Trophoblast cell (in vitro differentiated cells and primary cell): ENCODE measurements at regions not wholly inside any gene's neighbourhood (a gene's known extent, or its start where the extent isn't known, plus 50 kb on each side); places are given as distances from the start of the nearest gene placed in this dataset.

Experiments used
- DNase-seq, 2 donors: peaks; one replicate each; pipeline ENCODE4 v3.0.0-alpha.2; 2016
- H2AFZ ChIP-seq: 2 replicates; pipeline ENCODE4 v1.6.1; 2013; ENCODE audit warnings: low read length, moderate library complexity, mild to moderate bottlenecking; ENCODE audit not compliant: insufficient read depth, poor library complexity
- H2AK5ac ChIP-seq: 2 replicates; pipeline ENCODE4 v1.6.1; 2013; ENCODE audit warnings: mild to moderate bottlenecking, low read length
- H2BK120ac ChIP-seq: 2 replicates; pipeline ENCODE4 v1.6.1; 2013; ENCODE audit warnings: low read length, mild to moderate bottlenecking, moderate library complexity; ENCODE audit not compliant: insufficient read depth, poor library complexity
- H2BK12ac ChIP-seq: 2 replicates; pipeline ENCODE4 v1.6.1; 2013; ENCODE audit warnings: mild to moderate bottlenecking, low read length, moderate library complexity
- H2BK5ac ChIP-seq: 2 replicates; pipeline ENCODE4 v1.6.1; 2013; ENCODE audit warnings: low read length, low read depth, moderate library complexity, mild to moderate bottlenecking; ENCODE audit not compliant: poor library complexity
- H3K14ac ChIP-seq: 2 replicates; pipeline ENCODE4 v1.6.1; 2013; ENCODE audit warnings: mild to moderate bottlenecking, low read length
- H3K18ac ChIP-seq: 2 replicates; pipeline ENCODE4 v1.6.1; 2013; ENCODE audit warnings: mild to moderate bottlenecking, low read length
- H3K23ac ChIP-seq: 2 replicates; pipeline ENCODE4 v1.6.1; 2013; ENCODE audit warnings: low read length
- H3K27ac ChIP-seq: 2 replicates; pipeline ENCODE4 v1.5.1; 2013; ENCODE audit warnings: low read depth, mild to moderate bottlenecking, inconsistent platforms, low read length, moderate library complexity
- H3K27me3 ChIP-seq: 2 replicates; pipeline ENCODE4 v1.6.1; 2013; ENCODE audit warnings: inconsistent platforms, mild to moderate bottlenecking, low read length, moderate library complexity; ENCODE audit not compliant: insufficient read depth
- H3K36me3 ChIP-seq, 2 experiments: 1 replicate in 1 of 2; 2 replicates in 1 of 2; pipeline ENCODE4 v1.6.1; 2013; ENCODE audit warnings: low read length in 2 of 2, mild to moderate bottlenecking in 2 of 2, moderate library complexity in 1 of 2; ENCODE audit not compliant: insufficient read depth in 2 of 2, control insufficient read depth in 1 of 2
- H3K4ac ChIP-seq: 2 replicates; pipeline ENCODE4 v1.6.1; 2013; ENCODE audit warnings: low read depth, mild to moderate bottlenecking, low read length, moderate library complexity
- H3K4me1 ChIP-seq, 2 experiments: 1 replicate in 1 of 2; 2 replicates in 1 of 2; pipeline ENCODE4 v1.6.1; 2013; ENCODE audit warnings: low read length in 2 of 2, mild to moderate bottlenecking in 2 of 2, moderate library complexity in 1 of 2; ENCODE audit not compliant: insufficient read depth in 2 of 2, control insufficient read depth in 1 of 2
- H3K4me2 ChIP-seq: 2 replicates; pipeline ENCODE4 v1.6.1; 2013; ENCODE audit warnings: inconsistent platforms, mild to moderate bottlenecking, low read length, moderate library complexity
- H3K4me3 ChIP-seq: 2 replicates; pipeline ENCODE4 v1.5.1; 2013; ENCODE audit warnings: mild to moderate bottlenecking, low read depth, low read length, inconsistent platforms
- H3K79me1 ChIP-seq: one replicate; pipeline ENCODE4 v1.6.1; 2013; ENCODE audit warnings: low read length
- H3K79me2 ChIP-seq: 2 replicates; pipeline ENCODE4 v1.6.1; 2013; ENCODE audit warnings: low read length, mild to moderate bottlenecking; ENCODE audit not compliant: control insufficient read depth, insufficient read depth, poor library complexity
- H3K9ac ChIP-seq: 2 replicates; pipeline ENCODE4 v1.6.1; 2013; ENCODE audit warnings: mild to moderate bottlenecking, low read length
- H3K9me3 ChIP-seq: 2 replicates; pipeline ENCODE4 v1.6.1; 2013; ENCODE audit warnings: low read depth, mild to moderate bottlenecking, control low read depth, inconsistent platforms, low read length; ENCODE audit not compliant: insufficient read depth
- H4K12ac ChIP-seq: 2 replicates; pipeline ENCODE4 v1.6.1; 2013; ENCODE audit warnings: low read depth, mild to moderate bottlenecking, low read length, moderate library complexity
- H4K8ac ChIP-seq: 2 replicates; pipeline ENCODE4 v1.6.1; 2013; ENCODE audit warnings: low read depth, mild to moderate bottlenecking, low read length, moderate library complexity
- H4K91ac ChIP-seq: one replicate; pipeline ENCODE4 v1.6.1; 2013; ENCODE audit warnings: low read depth, mild to moderate bottlenecking, low read length, moderate library complexity
- WGBS: extraction: QIAGEN DNeasy Blood & Tissue Kit; methylation state at CpG from one replicate; pipeline ENCODE4 v1.1.7; 2013; ENCODE audit warnings: missing lambda C conversion rate; ENCODE audit not compliant: insufficient read length, insufficient coverage; ENCODE audit errors: extremely low coverage; 5-methylcytosine and 5-hydroxymethylcytosine counted together

DNA sequence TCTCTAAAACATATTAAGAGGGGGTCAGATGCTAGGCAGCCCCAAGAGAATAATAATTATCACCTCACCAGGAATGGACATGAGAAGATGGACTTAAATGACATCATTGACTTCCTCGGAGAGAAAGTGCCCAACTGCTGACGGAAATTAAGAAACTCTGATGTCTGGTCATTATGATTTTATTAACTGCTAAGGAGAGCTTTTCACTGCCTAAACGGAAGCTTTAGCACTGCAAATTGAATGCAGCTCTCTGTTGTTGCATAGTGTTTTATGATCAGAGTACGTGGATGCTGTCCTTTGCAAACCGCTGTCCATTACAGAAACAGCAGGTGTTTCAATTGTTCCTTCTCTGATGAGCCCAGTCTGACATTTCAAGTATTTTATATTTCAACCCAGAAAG is 89.4 kb upstream of the GALNT17 start:
- no peaks in the 10 kb centered on the region for H3K79me2 ChIP-seq
- H4K12ac ChIP-seq: no peak overlapping the region
- no peaks in the 10 kb centered on the region for H3K27me3 ChIP-seq
- no peak overlapping the region for H2AK5ac ChIP-seq
- no peak overlapping the region for H3K9ac ChIP-seq
- DNase-seq: no peak
- no peak overlapping the region for H4K91ac ChIP-seq
- H2BK5ac ChIP-seq: no peak overlapping the region
- no peak overlapping the region for H3K18ac ChIP-seq
- H2AFZ ChIP-seq: no peak overlapping the region
- H3K4me3 ChIP-seq: no peak overlapping the region
- no peaks in the 10 kb centered on the region for H3K36me3 ChIP-seq
- H3K23ac ChIP-seq: no peak overlapping the region
- H3K4me2 ChIP-seq: no peak overlapping the region
- no peaks in the 10 kb centered on the region for H3K79me1 ChIP-seq
- no peak overlapping the region for H3K27ac ChIP-seq
- H2BK12ac ChIP-seq: no peak overlapping the region
- H3K4ac ChIP-seq: no peak overlapping the region
- H3K9me3 ChIP-seq: no peaks in the 10 kb centered on the region
- WGBS: no CpG with 5 or more reads among the region's 5 CpGs
- H3K14ac ChIP-seq: no peak overlapping the region
- no peak overlapping the region for H2BK120ac ChIP-seq
- H3K4me1 ChIP-seq: no peaks in the 10 kb centered on the region
- H4K8ac ChIP-seq: no peak overlapping the region

DNA sequence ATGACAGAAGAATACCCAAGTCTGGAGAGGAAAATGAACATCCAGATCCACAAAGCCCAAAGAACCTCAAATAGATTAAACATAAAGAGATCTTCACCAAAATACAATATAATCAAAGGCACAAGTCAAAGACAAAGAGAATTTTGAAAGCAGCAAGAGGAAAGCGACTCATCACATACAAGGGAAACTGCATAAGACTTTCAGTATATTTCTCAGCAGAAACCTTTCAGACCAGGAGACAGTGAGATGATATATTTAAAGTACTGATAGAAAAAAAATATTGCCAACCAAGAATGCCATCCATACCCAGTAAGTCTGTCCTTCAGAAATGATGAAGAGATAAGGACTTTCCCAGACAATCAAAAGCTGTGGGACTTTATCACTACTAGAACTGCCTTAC is 81.5 kb upstream of the GALNT17 start:
- Histone ChIP-seq H3K4me2 (no peak overlapping the region), H2AFZ (no peak overlapping the region), H3K4ac (no peak overlapping the region), H2BK5ac (no peak overlapping the region), H3K9me3 (peaks cover 5% of the 10 kb centered on the region), H2BK120ac (no peak overlapping the region), H3K14ac (no peak overlapping the region), H3K9ac (no peak overlapping the region), H3K36me3 (no peaks in the 10 kb centered on the region), H4K12ac (no peak overlapping the region), H3K79me2 (no peaks in the 10 kb centered on the region), H2BK12ac (no peak overlapping the region), H3K79me1 (no peaks in the 10 kb centered on the region), H2AK5ac (no peak overlapping the region), H4K91ac (no peak overlapping the region), H3K18ac (no peak overlapping the region), H3K27ac (no peak overlapping the region), H4K8ac (no peak overlapping the region), H3K27me3 (no peaks in the 10 kb centered on the region), H3K4me3 (no peak overlapping the region), H3K23ac (no peak overlapping the region), H3K4me1 (no peaks in the 10 kb centered on the region)
- WGBS: no CpG with 5 or more reads among the region's 1 CpG
- no peak for DNase-seq

DNA sequence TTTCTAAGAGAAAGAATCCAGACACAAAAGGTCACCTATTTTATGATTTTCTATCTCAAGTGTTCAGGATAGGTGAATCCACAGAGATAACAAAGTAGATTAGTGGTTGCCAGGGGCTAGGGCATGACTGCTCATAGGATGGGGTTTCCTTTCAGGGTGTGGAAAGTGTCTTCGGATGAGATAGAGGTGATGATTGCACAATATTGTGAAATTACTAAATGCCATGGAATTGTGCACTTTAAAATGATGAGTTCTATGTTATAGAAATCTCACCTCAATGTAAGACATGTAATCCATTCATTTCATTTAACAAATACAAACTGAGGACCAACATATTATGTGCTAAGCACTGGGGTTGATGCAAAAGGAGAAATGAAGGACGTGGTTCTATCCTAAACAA is 76.4 kb upstream of the GALNT17 start:
- WGBS: no CpG with 5 or more reads among the region's 2 CpGs
- no peak overlapping the region for H2BK12ac ChIP-seq

DNA sequence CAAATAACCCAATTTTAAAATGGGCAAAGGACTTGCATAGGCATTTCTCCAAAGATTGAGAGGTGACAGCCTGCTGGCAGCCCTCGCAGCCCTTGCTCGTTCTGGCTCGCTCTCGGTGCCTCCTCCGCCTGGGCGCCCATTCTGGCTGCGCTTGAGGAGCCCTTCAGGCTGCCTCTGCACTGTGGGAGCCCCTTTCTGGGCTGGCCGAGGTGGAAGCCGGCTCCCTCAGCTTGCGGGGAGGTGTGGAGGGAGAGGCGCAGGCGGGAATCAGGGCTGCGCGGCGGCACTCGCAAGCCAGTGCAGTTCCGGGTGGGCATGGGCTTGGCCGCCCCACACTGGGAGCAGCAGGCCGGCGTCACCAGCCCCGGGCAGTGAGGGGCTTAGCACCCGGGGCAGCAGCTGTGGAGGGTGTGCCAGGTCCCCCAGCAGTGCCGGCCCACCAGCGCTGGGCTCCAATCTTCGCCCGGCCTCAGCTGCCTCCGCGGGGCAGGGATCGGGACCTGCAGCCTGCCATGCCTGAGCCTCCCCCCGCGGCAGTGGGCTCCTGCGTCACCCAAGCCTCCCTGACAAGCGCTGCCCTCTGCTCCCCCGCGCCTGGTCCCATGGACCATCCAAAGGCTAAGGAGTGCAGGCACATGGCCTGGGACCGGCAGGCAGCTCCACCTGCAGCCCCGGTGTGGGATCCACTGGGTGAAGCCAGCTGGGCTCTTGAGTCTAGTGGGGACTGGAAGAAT is 54.0 kb upstream of the GALNT17 start:
- H2AFZ ChIP-seq: no peak overlapping the region
- DNase-seq: no peak

More for the DNA sequence above, 76.4 kb upstream of the GALNT17 start:
- Histone ChIP-seq H2BK120ac (no peak overlapping the region), H3K9me3 (no peaks in the 10 kb centered on the region), H3K27ac (no peak overlapping the region), H3K79me2 (no peaks in the 10 kb centered on the region), H3K18ac (no peak overlapping the region), H2AFZ (no peak overlapping the region), H3K27me3 (no peaks in the 10 kb centered on the region), H4K91ac (no peak overlapping the region), H3K79me1 (no peaks in the 10 kb centered on the region), H3K14ac (no peak overlapping the region), H3K36me3 (no peaks in the 10 kb centered on the region), H3K9ac (no peak overlapping the region), H2BK5ac (no peak overlapping the region), H3K4me2 (no peak overlapping the region), H4K12ac (no peak overlapping the region), H2AK5ac (no peak overlapping the region), H4K8ac (no peak overlapping the region), H3K4me1 (no peaks in the 10 kb centered on the region), H3K4ac (no peak overlapping the region), H3K23ac (no peak overlapping the region), H3K4me3 (no peak overlapping the region)
- no peak for DNase-seq

More for the DNA sequence above, 54.0 kb upstream of the GALNT17 start:
- Histone ChIP-seq H3K36me3 (no peaks in the 10 kb centered on the region), H3K4me2 (no peak overlapping the region), H3K18ac (no peak overlapping the region), H3K4me3 (no peak overlapping the region), H3K79me1 (no peaks in the 10 kb centered on the region), H3K9me3 (peaks cover 11% of the 10 kb centered on the region), H3K27me3 (no peaks in the 10 kb centered on the region), H4K91ac (no peak overlapping the region), H2AK5ac (no peak overlapping the region), H3K14ac (no peak overlapping the region), H2BK12ac (no peak overlapping the region), H2BK120ac (no peak overlapping the region), H3K9ac (no peak overlapping the region), H3K27ac (no peak overlapping the region), H3K4ac (no peak overlapping the region), H3K79me2 (no peaks in the 10 kb centered on the region), H4K12ac (no peak overlapping the region), H3K4me1 (no peaks in the 10 kb centered on the region), H4K8ac (no peak overlapping the region), H3K23ac (no peak overlapping the region), H2BK5ac (no peak overlapping the region)
- WGBS: no CpG with 5 or more reads among the region's 37 CpGs
